Gastrocnemius medialis (tissue), 4 donors: ENCODE measurements at regions not wholly inside any gene's neighbourhood (a gene's known extent, or its start where the extent isn't known, plus 50 kb on each side); places are given as distances from the start of the nearest gene placed in this dataset.

Source experiments
- CTCF ChIP-seq, 5 experiments: fragments of 450-650 bp in 3 of 5; fragments of 200-600 bp in 2 of 5; sonication (generic) in 2 of 5; IDR thresholded peaks in 4 of 5; conservative IDR thresholded peaks in 1 of 5; 1 replicate in 4 of 5; 2 replicates in 1 of 5; pipeline ENCODE4 v1.5.1; 2016 to 2019; ENCODE audit warnings: antibody characterized with exemption in 5 of 5, mild to moderate bottlenecking in 3 of 5, moderate library complexity in 3 of 5
- POLR2A ChIP-seq, 2 donors: fragments of 450-650 bp; IDR thresholded peaks; one replicate each; pipeline ENCODE4 v1.6.1; 2017; ENCODE audit warnings: antibody characterized with exemption in 2 of 2, mild to moderate bottlenecking in 2 of 2, moderate library complexity in 2 of 2

GRCh38 chr14:86938320-86938719, 1054.7 kb downstream of the GALC start:
- TF ChIP-seq CTCF (IDR thresholded peaks at IDR 0.05 in 4 of 5, conservative IDR thresholded peaks at IDR 0.05 in 1 of 5), result no peak
- TF ChIP-seq POLR2A (IDR thresholded peaks at IDR 0.05), result no peak
